Panc1 (cell line): ENCODE measurements at regions not wholly inside any gene's neighbourhood (a gene's known extent, or its start where the extent isn't known, plus 50 kb on each side); places are given as distances from the start of the nearest gene placed in this dataset.

ENCODE experiments used
- POLR2AphosphoS5 ChIP-seq: IDR thresholded peaks from 2 replicates; pipeline ENCODE4 v1.6.1; 2012; ENCODE audit warnings: mild to moderate bottlenecking, low read depth, low read length, moderate library complexity
- TF ChIP-seq, protein P1 (sequence below), 2 experiments: IDR thresholded peaks; 2 replicates each; pipeline ENCODE4 v1.6.1; 2011 to 2012; ENCODE audit warnings: low read depth in 2 of 2, control low read depth in 1 of 2, low read length in 1 of 2, mild to moderate bottlenecking in 1 of 2, moderate library complexity in 1 of 2; ENCODE audit not compliant: insufficient read depth in 1 of 2
- TF ChIP-seq, protein P2 (sequence below): fragments of 450-650 bp; IDR thresholded peaks from 2 replicates; pipeline ENCODE4 v1.5.1; 2017; ENCODE audit warnings: mild to moderate bottlenecking

DNA sequence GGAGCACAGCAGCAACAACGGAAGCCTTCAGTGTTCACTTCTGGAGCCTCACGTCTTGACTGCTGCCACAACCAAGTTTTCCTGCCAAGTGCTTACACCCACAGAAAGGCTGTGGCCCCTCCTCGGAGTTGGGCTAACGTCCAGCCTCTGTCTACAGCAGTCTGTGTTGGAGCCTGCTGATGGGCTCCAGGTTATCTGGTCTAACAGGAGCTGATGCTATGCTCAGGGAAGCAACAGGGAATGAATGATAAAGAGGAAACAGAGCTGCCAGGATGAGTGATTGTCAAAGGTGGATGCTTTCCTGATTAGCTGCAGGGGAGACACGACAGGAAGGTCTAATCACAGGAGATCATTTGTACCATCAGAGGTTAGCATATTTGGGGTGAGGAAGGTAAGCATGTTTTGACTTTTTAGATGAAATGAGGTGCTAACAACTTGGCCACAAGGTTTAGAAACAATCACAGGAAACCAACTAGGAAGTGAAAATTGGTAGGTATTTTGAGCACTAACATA lies 53.8 kb upstream of the RCBTB2 start:
- TF ChIP-seq, protein P1, sequence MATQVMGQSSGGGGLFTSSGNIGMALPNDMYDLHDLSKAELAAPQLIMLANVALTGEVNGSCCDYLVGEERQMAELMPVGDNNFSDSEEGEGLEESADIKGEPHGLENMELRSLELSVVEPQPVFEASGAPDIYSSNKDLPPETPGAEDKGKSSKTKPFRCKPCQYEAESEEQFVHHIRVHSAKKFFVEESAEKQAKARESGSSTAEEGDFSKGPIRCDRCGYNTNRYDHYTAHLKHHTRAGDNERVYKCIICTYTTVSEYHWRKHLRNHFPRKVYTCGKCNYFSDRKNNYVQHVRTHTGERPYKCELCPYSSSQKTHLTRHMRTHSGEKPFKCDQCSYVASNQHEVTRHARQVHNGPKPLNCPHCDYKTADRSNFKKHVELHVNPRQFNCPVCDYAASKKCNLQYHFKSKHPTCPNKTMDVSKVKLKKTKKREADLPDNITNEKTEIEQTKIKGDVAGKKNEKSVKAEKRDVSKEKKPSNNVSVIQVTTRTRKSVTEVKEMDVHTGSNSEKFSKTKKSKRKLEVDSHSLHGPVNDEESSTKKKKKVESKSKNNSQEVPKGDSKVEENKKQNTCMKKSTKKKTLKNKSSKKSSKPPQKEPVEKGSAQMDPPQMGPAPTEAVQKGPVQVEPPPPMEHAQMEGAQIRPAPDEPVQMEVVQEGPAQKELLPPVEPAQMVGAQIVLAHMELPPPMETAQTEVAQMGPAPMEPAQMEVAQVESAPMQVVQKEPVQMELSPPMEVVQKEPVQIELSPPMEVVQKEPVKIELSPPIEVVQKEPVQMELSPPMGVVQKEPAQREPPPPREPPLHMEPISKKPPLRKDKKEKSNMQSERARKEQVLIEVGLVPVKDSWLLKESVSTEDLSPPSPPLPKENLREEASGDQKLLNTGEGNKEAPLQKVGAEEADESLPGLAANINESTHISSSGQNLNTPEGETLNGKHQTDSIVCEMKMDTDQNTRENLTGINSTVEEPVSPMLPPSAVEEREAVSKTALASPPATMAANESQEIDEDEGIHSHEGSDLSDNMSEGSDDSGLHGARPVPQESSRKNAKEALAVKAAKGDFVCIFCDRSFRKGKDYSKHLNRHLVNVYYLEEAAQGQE (IDR thresholded peaks at IDR 0.05; ENCODE audit: insufficient read depth in 1 of 2, low read depth in 2 of 2, low read length in 1 of 2), result no peak
- TF ChIP-seq, protein P2, sequence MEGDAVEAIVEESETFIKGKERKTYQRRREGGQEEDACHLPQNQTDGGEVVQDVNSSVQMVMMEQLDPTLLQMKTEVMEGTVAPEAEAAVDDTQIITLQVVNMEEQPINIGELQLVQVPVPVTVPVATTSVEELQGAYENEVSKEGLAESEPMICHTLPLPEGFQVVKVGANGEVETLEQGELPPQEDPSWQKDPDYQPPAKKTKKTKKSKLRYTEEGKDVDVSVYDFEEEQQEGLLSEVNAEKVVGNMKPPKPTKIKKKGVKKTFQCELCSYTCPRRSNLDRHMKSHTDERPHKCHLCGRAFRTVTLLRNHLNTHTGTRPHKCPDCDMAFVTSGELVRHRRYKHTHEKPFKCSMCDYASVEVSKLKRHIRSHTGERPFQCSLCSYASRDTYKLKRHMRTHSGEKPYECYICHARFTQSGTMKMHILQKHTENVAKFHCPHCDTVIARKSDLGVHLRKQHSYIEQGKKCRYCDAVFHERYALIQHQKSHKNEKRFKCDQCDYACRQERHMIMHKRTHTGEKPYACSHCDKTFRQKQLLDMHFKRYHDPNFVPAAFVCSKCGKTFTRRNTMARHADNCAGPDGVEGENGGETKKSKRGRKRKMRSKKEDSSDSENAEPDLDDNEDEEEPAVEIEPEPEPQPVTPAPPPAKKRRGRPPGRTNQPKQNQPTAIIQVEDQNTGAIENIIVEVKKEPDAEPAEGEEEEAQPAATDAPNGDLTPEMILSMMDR, result no peak
- TF ChIP-seq POLR2AphosphoS5, result no peak
